A172 (cell line): ENCODE measurements at regions not wholly inside any gene's neighbourhood (a gene's known extent, or its start where the extent isn't known, plus 50 kb on each side); places are given as distances from the start of the nearest gene placed in this dataset.

Source experiments
- DNase-seq: peaks from one replicate; pipeline ENCODE4 v3.0.0-alpha.2; 2015; ENCODE audit warnings: low spot score

GRCh38 chr4:137206781-137207180, 325.5 kb downstream of the PCDH18 start:
- DNase-seq = no peak

GRCh38 chr4:137203601-137204000, 328.7 kb downstream of the PCDH18 start:
- no peak for DNase-seq

- no peak for DNase-seq
Observed at GRCh38 chr4:137200322-137200721, 332.0 kb downstream of the PCDH18 start.

GRCh38 chr4:137198791-137199190, 333.5 kb downstream of the PCDH18 start:
- DNase-seq = no peak

- no peak for DNase-seq
Observed at GRCh38 chr4:137194670-137195069, 337.6 kb downstream of the PCDH18 start.

- DNase-seq = no peak
Observed at GRCh38 chr4:137193564-137193963, 338.7 kb downstream of the PCDH18 start.

- DNase-seq = no peak
Observed at GRCh38 chr4:137181293-137181899, 350.9 kb downstream of the PCDH18 start.

GRCh38 chr4:137180349-137180748, 351.9 kb downstream of the PCDH18 start:
- no peak for DNase-seq

GRCh38 chr4:137156807-137157206, 375.5 kb downstream of the PCDH18 start:
- no peak for DNase-seq

GRCh38 chr4:137156054-137156453, 376.2 kb downstream of the PCDH18 start:
- DNase-seq = peak; percentile 2

- no peak for DNase-seq
Observed at GRCh38 chr4:137131201-137131600, 401.1 kb downstream of the PCDH18 start.

- DNase-seq = no peak
Observed at GRCh38 chr4:137129845-137130244, 402.4 kb downstream of the PCDH18 start.

GRCh38 chr4:137129441-137129840, 402.9 kb downstream of the PCDH18 start:
- no peak for DNase-seq

- DNase-seq = peak; percentile 46
Observed at GRCh38 chr4:137125011-137125410, 407.3 kb downstream of the PCDH18 start.

- peak; percentile 72 for DNase-seq
Observed at GRCh38 chr4:137124278-137124932, 407.9 kb downstream of the PCDH18 start.

GRCh38 chr4:137122876-137123275, 409.4 kb downstream of the PCDH18 start:
- DNase-seq = no peak

GRCh38 chr4:137116144-137116543, 416.1 kb downstream of the PCDH18 start:
- peak; percentile 33 for DNase-seq

- DNase-seq = no peak
Observed at GRCh38 chr4:137106733-137107132, 425.6 kb downstream of the PCDH18 start.

- DNase-seq = no peak
Observed at GRCh38 chr4:137106287-137106686, 426.0 kb downstream of the PCDH18 start.

- no peak for DNase-seq
Observed at GRCh38 chr4:137090951-137091350, 441.3 kb downstream of the PCDH18 start.

- DNase-seq = no peak
Observed at GRCh38 chr4:137083571-137084135, 448.6 kb downstream of the PCDH18 start.

- no peak for DNase-seq
Observed at GRCh38 chr4:137082061-137082460, 450.2 kb downstream of the PCDH18 start.

- no peak for DNase-seq
Observed at GRCh38 chr4:137076908-137077307, 455.4 kb downstream of the PCDH18 start.
